Endothelial cell of umbilical vein (primary cell): ENCODE measurements at regions not wholly inside any gene's neighbourhood (a gene's known extent, or its start where the extent isn't known, plus 50 kb on each side); places are given as distances from the start of the nearest gene placed in this dataset.

Source experiments
- BruUV-seq: library from RNA; stranded (reverse); fragments of 400-500 nt; replicated peaks from 2 replicates; lab custom pipeline; 2021; lab: Mats Ljungman, UMichigan
- CTCF ChIA-PET: fragments of 300-600, 350-600 bp; sonication (Branson Sonifier 250); formaldehyde crosslinking; loops from one replicate; lab custom pipeline; 2021; ENCODE audit warnings: antibody characterized with exemption, inconsistent platforms; lab: Charles Lee
- POLR2A ChIA-PET: fragments of 300-600, 350-600 bp; sonication (Branson Sonifier 250); formaldehyde crosslinking; loops from one replicate; lab custom pipeline; 2021; ENCODE audit warnings: antibody characterized with exemption, inconsistent platforms; lab: Charles Lee
- DNase-seq: peaks from one replicate; pipeline ENCODE4 v3.0.0-alpha.2; 2011; ENCODE audit warnings: low read depth, low spot score
- FAIRE-seq: peaks from 2 replicates; lab custom pipeline; 2011; peaks lifted over from hg19 to GRCh38; lab: Jason Lieb, UNC
- H2AFZ ChIP-seq: 2 replicates; pipeline ENCODE4 v1.6.0; 2012; ENCODE audit warnings: low read depth, low read length, control low read depth, inconsistent platforms
- H3K27ac ChIP-seq: 2 replicates; pipeline ENCODE4 v1.5.1; 2011; ENCODE audit warnings: low read depth, mild to moderate bottlenecking, control low read depth, low read length, moderate library complexity; ENCODE audit not compliant: insufficient read depth
- H3K27me3 ChIP-seq, 2 experiments: 2 replicates each; pipeline versions ENCODE4 v1.6.0 to v1.6.1; 2011; ENCODE audit warnings: low read length in 2 of 2, mixed read lengths in 1 of 2; ENCODE audit not compliant: control insufficient read depth in 2 of 2, insufficient read depth in 2 of 2
- H3K36me3 ChIP-seq, 2 experiments: 2 replicates in 1 of 2; 3 replicates in 1 of 2; pipeline ENCODE4 v1.5.1; 2011; ENCODE audit warnings: low read length in 2 of 2, mild to moderate bottlenecking in 1 of 2, moderate library complexity in 1 of 2; ENCODE audit not compliant: control insufficient read depth in 2 of 2, insufficient read depth in 2 of 2; ENCODE audit errors: extremely low read depth in 1 of 2
- H3K4me1 ChIP-seq: 3 replicates; pipeline ENCODE4 v1.5.1; 2011; ENCODE audit warnings: mild to moderate bottlenecking, low read length; ENCODE audit not compliant: control insufficient read depth, insufficient read depth; ENCODE audit errors: extremely low read depth
- H3K4me2 ChIP-seq: 2 replicates; pipeline ENCODE4 v1.6.1; 2011; ENCODE audit warnings: low read length, control low read depth, mixed read lengths; ENCODE audit not compliant: insufficient read depth
- H3K4me3 ChIP-seq, 3 experiments: fragments of 200-600 bp in 1 of 3; sonication (generic), shearing (Covaris generic) in 1 of 3; replicated peaks in 1 of 3; 2 replicates each; pipeline ENCODE4 v1.5.1; 2011 to 2016; ENCODE audit warnings: control low read depth in 3 of 3, low read length in 3 of 3, mild to moderate bottlenecking in 2 of 3, inconsistent platforms in 1 of 3, low read depth in 1 of 3, moderate library complexity in 1 of 3; ENCODE audit not compliant: insufficient read depth in 1 of 3
- H3K79me2 ChIP-seq: 2 replicates; pipeline ENCODE4 v1.6.0; 2012; ENCODE audit warnings: low read length, inconsistent platforms; ENCODE audit not compliant: control insufficient read depth, insufficient read depth
- H3K9ac ChIP-seq: replicated peaks from 2 replicates; pipeline ENCODE3; 2011; ENCODE audit warnings: low read length, control low read depth; ENCODE audit not compliant: insufficient read depth; ENCODE audit errors: extremely low read depth
- H3K9me1 ChIP-seq: replicated peaks from 3 replicates; pipeline ENCODE4 v1.6.0; 2011; ENCODE audit warnings: mild to moderate bottlenecking, low read length; ENCODE audit not compliant: control insufficient read depth, insufficient read depth; ENCODE audit errors: extremely low read depth
- H3K9me3 ChIP-seq: replicated peaks from 2 replicates; pipeline ENCODE4 v1.5.1; 2012; ENCODE audit warnings: low read length, inconsistent platforms; ENCODE audit not compliant: control insufficient read depth, insufficient read depth
- H4K20me1 ChIP-seq: replicated peaks from 2 replicates; pipeline ENCODE3; 2011; ENCODE audit warnings: mild to moderate bottlenecking, low read length; ENCODE audit not compliant: control insufficient read depth, insufficient read depth; ENCODE audit errors: extremely low read depth
- CTCF ChIP-seq, 2 donors: IDR thresholded peaks; 1 replicate in 1 of 2; 2 replicates in 1 of 2; pipeline ENCODE4 v1.5.1; 2011; ENCODE audit warnings: low read length in 2 of 2, mild to moderate bottlenecking in 2 of 2, moderate library complexity in 2 of 2, control low read depth in 1 of 2, inconsistent platforms in 1 of 2, low read depth in 1 of 2; ENCODE audit not compliant: insufficient read depth in 1 of 2; ENCODE audit errors: extremely low read depth in 1 of 2
- EZH2 ChIP-seq: IDR thresholded peaks from 2 replicates; pipeline ENCODE4 v1.6.1; 2012; ENCODE audit warnings: borderline replicate concordance, low read depth, mild to moderate bottlenecking, moderate library complexity, low read length, inconsistent platforms; ENCODE audit not compliant: severe bottlenecking
- FOS ChIP-seq: IDR thresholded peaks from 2 replicates; pipeline ENCODE4 v1.6.1; 2011; ENCODE audit warnings: mild to moderate bottlenecking, low read length, moderate library complexity, borderline replicate concordance; ENCODE audit not compliant: insufficient read depth
- GATA2 ChIP-seq: IDR thresholded peaks from 2 replicates; pipeline ENCODE4 v1.7.0; 2011; ENCODE audit warnings: low read depth, mild to moderate bottlenecking, moderate library complexity, mixed read lengths, low read length; ENCODE audit not compliant: insufficient read length, insufficient read depth
- JUN ChIP-seq: IDR thresholded peaks from 2 replicates; pipeline ENCODE4 v1.6.1; 2011; ENCODE audit warnings: borderline replicate concordance, low read depth; ENCODE audit not compliant: insufficient read length, insufficient read depth
- MAX ChIP-seq: IDR thresholded peaks from 2 replicates; pipeline ENCODE4 v1.6.1; 2011; ENCODE audit not compliant: insufficient read depth, insufficient read length
- MYC ChIP-seq: IDR thresholded peaks from one replicate; pipeline ENCODE4 v1.6.1; 2011; ENCODE audit warnings: mild to moderate bottlenecking, low read depth, low read length
- POLR2A ChIP-seq: IDR thresholded peaks from 2 replicates; pipeline ENCODE4 v1.6.1; 2012; ENCODE audit warnings: low read depth, mild to moderate bottlenecking, control low read depth, low read length
- POLR2AphosphoS5 ChIP-seq: IDR thresholded peaks from 2 replicates; pipeline ENCODE4 v1.6.1; 2012; ENCODE audit warnings: low read depth, mild to moderate bottlenecking, control low read depth, low read length, moderate library complexity; ENCODE audit not compliant: insufficient read depth
- dilution Hi-C: fragments of 300-500 bp; cut with MboI; formaldehyde crosslinking; loops from one replicate; pipeline ENCODE4 v1.15.0; 2019; ENCODE audit warnings: low sequenced_read_pairs; ENCODE audit not compliant: extremely low pct_ligation_motif_present
- intact Hi-C: fragments of 100-400 bp; cut with micrococcal nuclease; formaldehyde crosslinking; loops from one replicate; pipeline ENCODE4 v1.10.0; 2022

- H3K4me1 ChIP-seq: no peaks in the 10 kb centered on the region
- dilution Hi-C loops: no loop called here
- no peaks in the 10 kb centered on the region for H3K36me3 ChIP-seq
- no peaks in the 10 kb centered on the region for H3K79me2 ChIP-seq
- no peak overlapping the region for H3K27ac ChIP-seq
- H3K9me1 ChIP-seq: no peaks in the 10 kb centered on the region
- BruUV-seq: no TSS peak
- FAIRE-seq (no peak), DNase-seq (no peak)
- no peak overlapping the region for H3K4me2 ChIP-seq
- no peak for TF ChIP-seq FOS
- no peak for TF ChIP-seq EZH2
- no peak for TF ChIP-seq POLR2A
- TF ChIP-seq JUN: no peak
- TF ChIP-seq GATA2: no peak
- no peak for TF ChIP-seq MYC
- no peak for TF ChIP-seq POLR2AphosphoS5
- no peak for TF ChIP-seq MAX
- no peak for TF ChIP-seq CTCF (IDR thresholded peaks at IDR 0.05; ENCODE audit: extremely low read depth in 1 of 2, insufficient read depth in 1 of 2, low read depth in 1 of 2, low read length in 2 of 2)
- no peaks in the 10 kb centered on the region for H4K20me1 ChIP-seq
- POLR2A ChIA-PET: no interaction called here
- no peak overlapping the region for H2AFZ ChIP-seq
- intact Hi-C loops: loop anchor here (1.0 kb wide), 1 partner anchor 9 kb away; no protein-coding TSS in a partner anchor
- no peak overlapping the region for H3K4me3 ChIP-seq
- H3K27me3 ChIP-seq: no peaks in the 10 kb centered on the region
- CTCF ChIA-PET: interaction anchor here (2.0 kb wide), 1 partner anchor 25 kb away, joined by 4 read pairs; no protein-coding TSS in a partner anchor
- no peaks in the 10 kb centered on the region for H3K9me3 ChIP-seq
- H3K9ac ChIP-seq: no peak overlapping the region
Measured at GRCh38 chr4:155570661-155571060, 96.0 kb upstream of the GUCY1A1 start.
